H9 (cell line): ENCODE measurements at regions not wholly inside any gene's neighbourhood (a gene's known extent, or its start where the extent isn't known, plus 50 kb on each side); places are given as distances from the start of the nearest gene placed in this dataset.

Source experiments
- DNase-seq: peaks from one replicate; pipeline ENCODE4 v3.0.0-alpha.2; 2017
- H2AFZ ChIP-seq: one replicate; pipeline ENCODE4 v1.6.1; 2013; ENCODE audit warnings: mild to moderate bottlenecking, low read length, control low read depth, moderate library complexity
- H2AK5ac ChIP-seq: 2 replicates; pipeline ENCODE4 v1.6.1; 2013; ENCODE audit warnings: low read length, control low read depth, mixed read lengths; ENCODE audit not compliant: insufficient read length
- H2BK120ac ChIP-seq: one replicate; pipeline ENCODE4 v1.6.1; 2013; ENCODE audit warnings: low read depth, mild to moderate bottlenecking, low read length, control low read depth, inconsistent platforms; ENCODE audit not compliant: poor library complexity, severe bottlenecking
- H2BK12ac ChIP-seq: 2 replicates; pipeline ENCODE4 v1.6.1; 2013; ENCODE audit warnings: low read length, control low read depth, mixed read lengths, low read depth; ENCODE audit not compliant: insufficient read length
- H2BK15ac ChIP-seq: 2 replicates; pipeline ENCODE4 v1.6.1; 2013; ENCODE audit warnings: low read depth, low read length, control low read depth
- H2BK20ac ChIP-seq: one replicate; pipeline ENCODE4 v1.6.1; 2013; ENCODE audit warnings: low read depth, mild to moderate bottlenecking, low read length, control low read depth, inconsistent platforms; ENCODE audit not compliant: poor library complexity, severe bottlenecking
- H2BK5ac ChIP-seq: 2 replicates; pipeline ENCODE4 v1.6.1; 2013; ENCODE audit warnings: low read length, control low read depth, mixed read lengths; ENCODE audit not compliant: insufficient read length
- H3K14ac ChIP-seq: 2 replicates; pipeline ENCODE4 v1.6.1; 2013; ENCODE audit warnings: low read length, control low read depth; ENCODE audit not compliant: insufficient read depth
- H3K18ac ChIP-seq: 2 replicates; pipeline ENCODE4 v1.6.1; 2013; ENCODE audit warnings: low read depth, mild to moderate bottlenecking, mixed read lengths, low read length, control low read depth; ENCODE audit not compliant: insufficient read length
- H3K23ac ChIP-seq: 2 replicates; pipeline ENCODE4 v1.6.1; 2013; ENCODE audit warnings: low read length, control low read depth, mixed read lengths, low read depth; ENCODE audit not compliant: insufficient read length
- H3K23me2 ChIP-seq: 2 replicates; pipeline ENCODE4 v1.6.1; 2013; ENCODE audit warnings: low read depth, mild to moderate bottlenecking, mixed read lengths, low read length, control low read depth; ENCODE audit not compliant: insufficient read length, poor library complexity, severe bottlenecking
- H3K27ac ChIP-seq: 2 replicates; pipeline ENCODE4 v1.5.1; 2013; ENCODE audit warnings: low read length, control low read depth, mixed read lengths, low read depth; ENCODE audit not compliant: insufficient read length
- H3K27me3 ChIP-seq: 2 replicates; pipeline ENCODE4 v1.6.1; 2013; ENCODE audit warnings: low read length, control low read depth, inconsistent platforms; ENCODE audit not compliant: insufficient read depth
- H3K4ac ChIP-seq: 2 replicates; pipeline ENCODE4 v1.6.1; 2013; ENCODE audit warnings: low read depth, mild to moderate bottlenecking, control low read depth, inconsistent platforms, low read length, moderate library complexity
- H3K4me1 ChIP-seq: 2 replicates; pipeline ENCODE4 v1.6.1; 2013; ENCODE audit warnings: low read length, control low read depth, inconsistent platforms; ENCODE audit not compliant: insufficient read depth
- H3K4me2 ChIP-seq: 2 replicates; pipeline ENCODE4 v1.6.1; 2013; ENCODE audit warnings: low read length, control low read depth, mixed read lengths; ENCODE audit not compliant: insufficient read length, insufficient read depth
- H3K56ac ChIP-seq: 2 replicates; pipeline ENCODE4 v1.6.1; 2013; ENCODE audit warnings: low read depth, mild to moderate bottlenecking, mixed read lengths, low read length, control low read depth; ENCODE audit not compliant: insufficient read length
- H3K79me1 ChIP-seq: 2 replicates; pipeline ENCODE4 v1.6.1; 2013; ENCODE audit warnings: low read depth, mild to moderate bottlenecking, moderate library complexity, low read length, control low read depth, inconsistent platforms; ENCODE audit not compliant: insufficient read depth, poor library complexity, severe bottlenecking
- H3K79me2 ChIP-seq: 2 replicates; pipeline ENCODE4 v1.6.1; 2013; ENCODE audit warnings: low read length, control low read depth, inconsistent platforms; ENCODE audit not compliant: insufficient read depth
- H3K9ac ChIP-seq: 2 replicates; pipeline ENCODE4 v1.6.1; 2013; ENCODE audit warnings: low read length, control low read depth, mixed read lengths; ENCODE audit not compliant: insufficient read length; ENCODE audit errors: extremely low read depth
- H3K9me3 ChIP-seq: one replicate; pipeline ENCODE4 v1.6.1; 2013; ENCODE audit warnings: low read depth, low read length, inconsistent platforms; ENCODE audit not compliant: control insufficient read depth
- H3T11ph ChIP-seq: one replicate; pipeline ENCODE4 v1.6.1; 2013; ENCODE audit warnings: mild to moderate bottlenecking, low read length, control low read depth, inconsistent platforms
- H4K20me1 ChIP-seq: one replicate; pipeline ENCODE4 v1.6.1; 2013; ENCODE audit not compliant: control insufficient read depth, insufficient read length, insufficient read depth
- H4K5ac ChIP-seq: 2 replicates; pipeline ENCODE4 v1.6.1; 2013; ENCODE audit warnings: low read depth, mild to moderate bottlenecking, mixed read lengths, low read length, control low read depth; ENCODE audit not compliant: insufficient read length
- H4K8ac ChIP-seq: replicated peaks from 2 replicates; pipeline ENCODE4 v1.6.1; 2013; ENCODE audit warnings: low read length, control low read depth, mixed read lengths, low read depth; ENCODE audit not compliant: insufficient read length
- H4K91ac ChIP-seq: 2 replicates; pipeline ENCODE4 v1.6.1; 2013; ENCODE audit warnings: low read depth, mild to moderate bottlenecking, moderate library complexity, mixed read lengths, low read length, control low read depth; ENCODE audit not compliant: insufficient read length
- H3K27ac Mint-ChIP-seq, 3 experiments: 2 replicates in 2 of 3; 3 replicates in 1 of 3; pipeline ENCODE4 v1.8.0; 2020 to 2021; ENCODE audit warnings: mixed read lengths in 3 of 3, mild to moderate bottlenecking in 1 of 3, moderate library complexity in 1 of 3
- H3K27me3 Mint-ChIP-seq: 2 replicates; pipeline ENCODE4 v1.8.0; 2021; ENCODE audit warnings: low read depth, mild to moderate bottlenecking, moderate library complexity, mixed read lengths
- H3K36me3 Mint-ChIP-seq, 3 experiments: 2 replicates in 2 of 3; 3 replicates in 1 of 3; pipeline ENCODE4 v1.8.0; 2020 to 2021; ENCODE audit warnings: low read depth in 3 of 3, mixed read lengths in 3 of 3; ENCODE audit not compliant: insufficient read depth in 1 of 3
- H3K4me1 Mint-ChIP-seq, 2 experiments: 2 replicates each; pipeline ENCODE4 v1.8.0; 2020; ENCODE audit warnings: mixed read lengths in 2 of 2
- H3K4me3 Mint-ChIP-seq, 2 experiments: 2 replicates in 1 of 2; 3 replicates in 1 of 2; pipeline ENCODE4 v1.8.0; 2020 to 2021; ENCODE audit warnings: mild to moderate bottlenecking in 2 of 2, mixed read lengths in 2 of 2, moderate library complexity in 1 of 2
- H3K9me3 Mint-ChIP-seq, 2 experiments: 2 replicates in 1 of 2; 3 replicates in 1 of 2; pipeline ENCODE4 v1.8.0; 2020; ENCODE audit warnings: mild to moderate bottlenecking in 2 of 2, mixed read lengths in 2 of 2, moderate library complexity in 1 of 2
- WGBS: extraction: QIAGEN DNeasy Blood & Tissue Kit; methylation state at CpG from one replicate; pipeline ENCODE4 v1.1.7; 2013; ENCODE audit warnings: missing lambda C conversion rate, low lambda C conversion rate, mixed read lengths; ENCODE audit not compliant: insufficient read length; ENCODE audit errors: extremely low coverage; 5-methylcytosine and 5-hydroxymethylcytosine counted together
- TF ChIP-seq, protein P1 (sequence below): fragments of 200-600 bp; sonication (generic); conservative IDR thresholded peaks from 3 replicates; pipeline ENCODE4 v1.8.0; 2021; ENCODE audit warnings: antibody characterized with exemption, mild to moderate bottlenecking

DNA sequence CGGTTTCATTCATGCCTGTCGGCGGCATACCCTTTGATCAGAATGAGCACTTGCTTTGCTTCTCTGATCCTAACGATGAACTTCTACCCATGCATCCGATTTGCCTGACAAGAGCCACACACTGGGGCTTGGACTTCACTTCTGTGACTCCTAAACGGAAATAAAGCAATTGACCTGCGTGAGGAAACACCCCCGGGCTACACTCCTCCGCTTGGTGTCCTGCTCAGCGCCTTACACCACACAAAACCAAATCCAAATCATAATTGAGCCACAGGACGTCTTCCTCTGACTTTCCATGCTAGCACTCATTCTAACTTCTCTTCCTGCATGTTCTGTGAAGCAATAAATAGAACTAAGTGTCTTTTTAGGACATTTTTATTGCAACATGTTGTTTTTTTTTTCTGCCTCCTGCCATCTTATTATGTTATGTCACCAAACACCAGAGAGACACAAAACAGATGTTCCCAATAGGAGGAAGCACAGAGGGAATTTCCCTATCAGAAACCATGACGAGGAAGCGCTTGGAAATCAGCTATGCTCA lies 110.8 kb upstream of the FAM9B start:
- Histone ChIP-seq H3K27me3 (no peaks in the 10 kb centered on the region), H3K23ac (no peak overlapping the region), H4K8ac (no peak overlapping the region), H3K9me3 (no peaks in the 10 kb centered on the region), H2BK120ac (no peak overlapping the region), H3T11ph (no peak overlapping the region), H2BK12ac (no peak overlapping the region), H3K27ac (no peak overlapping the region), H3K23me2 (no peaks in the 10 kb centered on the region), H3K79me2 (no peaks in the 10 kb centered on the region), H2BK20ac (no peak overlapping the region), H4K5ac (no peak overlapping the region), H4K91ac (no peak overlapping the region), H2AFZ (no peak overlapping the region), H3K79me1 (no peaks in the 10 kb centered on the region), H3K4me2 (no peak overlapping the region), H3K9ac (no peak overlapping the region), H3K18ac (no peak overlapping the region), H3K4me1 (peaks cover 13% of the 10 kb centered on the region), H4K20me1 (no peaks in the 10 kb centered on the region), H2BK15ac (no peak overlapping the region), H3K56ac (no peak overlapping the region), H2BK5ac (no peak overlapping the region), H3K4ac (no peak overlapping the region), H2AK5ac (no peak overlapping the region), H3K14ac (no peak overlapping the region)
- Mint-ChIP-seq H3K4me3 (no peak overlapping the region; a peak in 1 of 5 replicates), H3K27me3 (no peaks in the 10 kb centered on the region), H3K27ac (peak overlapping the region in 2 of 3 experiments; percentile 33 to 49; a peak in 2 of 7 replicates), H3K36me3 (no peaks in the 10 kb centered on the region), H3K4me1 (peaks cover 53 to 55% of the 10 kb centered on the region in 2 experiments), H3K9me3 (peaks cover 0 to 31% of the 10 kb centered on the region in 2 experiments; a peak in 4 of 5 replicates)
- TF ChIP-seq, protein P1, sequence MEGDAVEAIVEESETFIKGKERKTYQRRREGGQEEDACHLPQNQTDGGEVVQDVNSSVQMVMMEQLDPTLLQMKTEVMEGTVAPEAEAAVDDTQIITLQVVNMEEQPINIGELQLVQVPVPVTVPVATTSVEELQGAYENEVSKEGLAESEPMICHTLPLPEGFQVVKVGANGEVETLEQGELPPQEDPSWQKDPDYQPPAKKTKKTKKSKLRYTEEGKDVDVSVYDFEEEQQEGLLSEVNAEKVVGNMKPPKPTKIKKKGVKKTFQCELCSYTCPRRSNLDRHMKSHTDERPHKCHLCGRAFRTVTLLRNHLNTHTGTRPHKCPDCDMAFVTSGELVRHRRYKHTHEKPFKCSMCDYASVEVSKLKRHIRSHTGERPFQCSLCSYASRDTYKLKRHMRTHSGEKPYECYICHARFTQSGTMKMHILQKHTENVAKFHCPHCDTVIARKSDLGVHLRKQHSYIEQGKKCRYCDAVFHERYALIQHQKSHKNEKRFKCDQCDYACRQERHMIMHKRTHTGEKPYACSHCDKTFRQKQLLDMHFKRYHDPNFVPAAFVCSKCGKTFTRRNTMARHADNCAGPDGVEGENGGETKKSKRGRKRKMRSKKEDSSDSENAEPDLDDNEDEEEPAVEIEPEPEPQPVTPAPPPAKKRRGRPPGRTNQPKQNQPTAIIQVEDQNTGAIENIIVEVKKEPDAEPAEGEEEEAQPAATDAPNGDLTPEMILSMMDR: no peak
- DNase-seq: no peak
- WGBS: no CpG with 5 or more reads among the region's 13 CpGs
